VCaP (cell line): ENCODE measurements at regions not wholly inside any gene's neighbourhood (a gene's known extent, or its start where the extent isn't known, plus 50 kb on each side); places are given as distances from the start of the nearest gene placed in this dataset.

Experiments used
- H3K27ac ChIP-seq: fragments of 450-650 bp; 2 replicates; pipeline ENCODE4 v1.5.1; 2017
- CTCF ChIP-seq: fragments of 450-650 bp; conservative IDR thresholded peaks from 2 replicates; pipeline ENCODE4 v1.5.1; 2017; ENCODE audit warnings: mild to moderate bottlenecking, moderate library complexity

GRCh38 chr2:37523814-37524362 is 147.6 kb downstream of the CDC42EP3 start:
- H3K27ac ChIP-seq: no peak overlapping the region

GRCh38 chr2:37526323-37526722 is 145.1 kb downstream of the CDC42EP3 start:
- TF ChIP-seq CTCF: no peak

More at GRCh38 chr2:37523814-37524362, 147.6 kb downstream of the CDC42EP3 start:
- TF ChIP-seq CTCF: no peak

GRCh38 chr2:37526856-37527255 is 144.6 kb downstream of the CDC42EP3 start:
- TF ChIP-seq CTCF: no peak
- H3K27ac ChIP-seq: no peak overlapping the region

More at GRCh38 chr2:37526323-37526722, 145.1 kb downstream of the CDC42EP3 start:
- no peak overlapping the region for H3K27ac ChIP-seq

GRCh38 chr2:37527361-37527760 is 144.1 kb downstream of the CDC42EP3 start:
- no peak overlapping the region for H3K27ac ChIP-seq
- no peak for TF ChIP-seq CTCF

- no peak for TF ChIP-seq CTCF
- no peak overlapping the region for H3K27ac ChIP-seq
Measured at GRCh38 chr2:37529830-37530415, 141.5 kb downstream of the CDC42EP3 start.

- no peak for TF ChIP-seq CTCF
- H3K27ac ChIP-seq: no peak overlapping the region
Measured at GRCh38 chr2:37532503-37532902, 138.9 kb downstream of the CDC42EP3 start.

- no peak overlapping the region for H3K27ac ChIP-seq
- TF ChIP-seq CTCF: no peak
Measured at GRCh38 chr2:37537316-37537715, 134.1 kb downstream of the CDC42EP3 start.
